Fibroblast of the conjunctiva (primary cell): ENCODE measurements at regions not wholly inside any gene's neighbourhood (a gene's known extent, or its start where the extent isn't known, plus 50 kb on each side); places are given as distances from the start of the nearest gene placed in this dataset.

Experiments
- DNase-seq: peaks from one replicate; pipeline ENCODE4 v3.0.0-alpha.2; 2010; ENCODE audit warnings: low read depth

- DNase-seq: no peak
Measured at GRCh38 chr1:71179997-71180396, 99.2 kb upstream of the ZRANB2 start.

- DNase-seq: no peak
Measured at GRCh38 chr1:71170925-71171324, 90.1 kb upstream of the ZRANB2 start.

GRCh38 chr1:71167505-71167904 lies 86.7 kb upstream of the ZRANB2 start:
- no peak for DNase-seq

GRCh38 chr1:71166178-71167173 lies 85.6 kb upstream of the ZRANB2 start:
- no peak for DNase-seq

GRCh38 chr1:71157715-71158114 lies 76.9 kb upstream of the ZRANB2 start:
- DNase-seq: no peak

GRCh38 chr1:71157151-71157550 lies 76.3 kb upstream of the ZRANB2 start:
- no peak for DNase-seq

- DNase-seq: no peak
Measured at GRCh38 chr1:71156590-71156989, 75.8 kb upstream of the ZRANB2 start.

- DNase-seq: no peak
Measured at GRCh38 chr1:71154429-71154828, 73.6 kb upstream of the ZRANB2 start.

- DNase-seq: no peak
Measured at GRCh38 chr1:71153826-71154225, 73.0 kb upstream of the ZRANB2 start.

- DNase-seq: no peak
Measured at GRCh38 chr1:71147637-71148360, 67.0 kb upstream of the ZRANB2 start.

GRCh38 chr1:71135571-71135970 lies 54.7 kb upstream of the ZRANB2 start:
- no peak for DNase-seq
